ENCODE measurements at regions not wholly inside any gene's neighbourhood (a gene's known extent, or its start where the extent isn't known, plus 50 kb on each side); places are given as distances from the start of the nearest gene placed in this dataset.

GRCh38 chr4:79197275-79198009 is 128.4 kb downstream of the NAA11 start (continued):
- no peak for TF ChIP-seq CBX5 (IDR thresholded peaks at IDR 0.05; ENCODE audit: borderline replicate concordance, low read depth)
- TF ChIP-seq MEF2D (tag; conservative IDR thresholded peaks at IDR 0.05; ENCODE audit: low read depth) = no peak
- no peak for TF ChIP-seq CEBPG (CRISPR knock-in tag; IDR thresholded peaks at IDR 0.05)
- TF ChIP-seq CEBPG (tag; conservative IDR thresholded peaks at IDR 0.05 in 1 of 2, IDR thresholded peaks at IDR 0.05 in 1 of 2) = 0 out of 4 replicates have a peak, but pooled peaks of 1 of the 2 experiments have one; percentile 2
- no peak for TF ChIP-seq RCOR1 (IDR thresholded peaks at IDR 0.05; ENCODE audit: borderline replicate concordance in 1 of 2, low read depth in 2 of 2, low read length in 2 of 2)
- no peak for TF ChIP-seq BCLAF1 (IDR thresholded peaks at IDR 0.05; ENCODE audit: borderline replicate concordance in 1 of 2, control insufficient read depth in 1 of 2, low read depth in 2 of 2, low read length in 1 of 2)
- TF ChIP-seq KHSRP (IDR thresholded peaks at IDR 0.05) = no peak
- no peak for TF ChIP-seq HNRNPUL1 (IDR thresholded peaks at IDR 0.05; ENCODE audit: low read length)
- TF ChIP-seq MEIS2 (IDR thresholded peaks at IDR 0.05; ENCODE audit: partially characterized antibody) = no peak
- no peak for TF ChIP-seq NR3C1 (CRISPR knock-in tag; IDR thresholded peaks at IDR 0.05)
- TF ChIP-seq PTRF (tag; IDR thresholded peaks at IDR 0.05) = no peak
- no peak for TF ChIP-seq ZNF592 (IDR thresholded peaks at IDR 0.05)
- peak; percentile 62 for TF ChIP-seq RAD51 (IDR thresholded peaks at IDR 0.05; ENCODE audit: borderline replicate concordance, low read depth)
- 0 out of 2 replicates have a peak, but pooled peaks have one; percentile 32 for TF ChIP-seq ZNF280B (CRISPR knock-in tag; IDR thresholded peaks at IDR 0.05)
- 0 out of 2 replicates have a peak, but pooled peaks have one; percentile 2 for TF ChIP-seq VEZF1 (CRISPR knock-in tag; IDR thresholded peaks at IDR 0.05)
- TF ChIP-seq HNRNPH1 (optimal IDR thresholded peaks at IDR 0.05; ENCODE audit: low read depth, low read length) = no peak

Data from K562 (cell line).